K562 (cell line): ENCODE measurements at regions not wholly inside any gene's neighbourhood (a gene's known extent, or its start where the extent isn't known, plus 50 kb on each side); places are given as distances from the start of the nearest gene placed in this dataset.

Experiments
- EZH2 ChIP-seq: IDR thresholded peaks from 2 replicates; pipeline ENCODE4 v1.6.1; 2012; ENCODE audit warnings: low read depth, mild to moderate bottlenecking, inconsistent platforms, low read length, borderline replicate concordance
- JUN ChIP-seq, 2 experiments: sonication (generic) in 1 of 2; formaldehyde crosslinking in 1 of 2; IDR thresholded peaks; 2 replicates each; pipeline versions ENCODE4 v1.6.1 to v1.8.0; 2012 to 2022; ENCODE audit warnings: borderline replicate concordance in 2 of 2, mild to moderate bottlenecking in 2 of 2, improper control_type of control experiment in 1 of 2, low read depth in 1 of 2, low read length in 1 of 2, missing genetic modification reagents in 1 of 2
- SMARCA4 ChIP-seq: fragments of 450-650 bp; IDR thresholded peaks from 2 replicates; pipeline ENCODE4 v1.6.1; 2016
- ZFX ChIP-seq: sonication (generic); formaldehyde crosslinking; IDR thresholded peaks from 2 replicates; pipeline ENCODE4 v1.8.0; 2022; ENCODE audit warnings: mild to moderate bottlenecking, missing genetic modification reagents, moderate library complexity
- TF ChIP-seq, protein P1 (sequence below): sonication (generic); formaldehyde crosslinking; IDR thresholded peaks from 2 replicates; pipeline ENCODE4 v1.9.0; 2022; ENCODE audit warnings: mild to moderate bottlenecking, missing genetic modification reagents

DNA sequence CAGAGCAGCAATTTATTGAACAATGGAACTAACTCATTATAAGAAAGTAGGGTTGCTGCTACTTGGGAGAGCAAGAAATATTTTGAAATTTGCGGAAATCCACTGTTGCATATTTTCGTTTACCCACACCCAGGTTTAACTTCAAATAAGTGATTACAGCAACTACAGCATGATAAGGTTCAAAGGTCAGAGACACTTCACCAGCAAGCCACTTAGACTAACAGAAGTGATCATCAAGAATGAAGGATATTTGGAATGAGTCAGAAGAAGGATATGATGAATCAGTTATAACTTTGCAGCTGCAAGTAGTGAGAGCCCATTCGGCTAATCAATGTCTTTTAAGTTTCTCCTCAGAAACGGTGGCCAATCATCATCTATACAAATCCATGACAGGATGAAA is 199.3 kb downstream of the TMA16 start:
- TF ChIP-seq JUN (IDR thresholded peaks at IDR 0.05; ENCODE audit: borderline replicate concordance, low read depth, low read length) (no peak), JUN (CRISPR knock-in tag; IDR thresholded peaks at IDR 0.05; ENCODE audit: borderline replicate concordance) (no peak), ZFX (no peak), SMARCA4 (no peak), EZH2 (no peak)
- TF ChIP-seq, protein P1, sequence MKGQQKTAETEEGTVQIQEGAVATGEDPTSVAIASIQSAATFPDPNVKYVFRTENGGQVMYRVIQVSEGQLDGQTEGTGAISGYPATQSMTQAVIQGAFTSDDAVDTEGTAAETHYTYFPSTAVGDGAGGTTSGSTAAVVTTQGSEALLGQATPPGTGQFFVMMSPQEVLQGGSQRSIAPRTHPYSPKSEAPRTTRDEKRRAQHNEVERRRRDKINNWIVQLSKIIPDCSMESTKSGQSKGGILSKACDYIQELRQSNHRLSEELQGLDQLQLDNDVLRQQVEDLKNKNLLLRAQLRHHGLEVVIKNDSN (CRISPR knock-in tag), result no peak
